Smooth muscle cell (in vitro differentiated cells): ENCODE measurements at regions not wholly inside any gene's neighbourhood (a gene's known extent, or its start where the extent isn't known, plus 50 kb on each side); places are given as distances from the start of the nearest gene placed in this dataset.

Experiments used
- DNase-seq: peaks from one replicate; lab custom pipeline; 2025; ENCODE audit not compliant: unreplicated experiment; lab: John Stamatoyannopoulos, UW
- H2AFZ ChIP-seq: fragments of 200-600 bp; sonication (generic); 2 replicates; pipeline ENCODE4 v1.6.0; 2016; ENCODE audit warnings: antibody characterized with exemption, low read depth, mild to moderate bottlenecking
- H3F3A ChIP-seq: fragments of 200-600 bp; sonication (generic); 2 replicates; pipeline ENCODE4 v1.6.0; 2017; ENCODE audit warnings: antibody characterized with exemption, low read depth
- H3K27ac ChIP-seq: fragments of 200-600 bp; sonication (generic); 2 replicates; pipeline ENCODE4 v1.5.1; 2016; ENCODE audit warnings: low read depth, mild to moderate bottlenecking
- H3K27me3 ChIP-seq: fragments of 200-600 bp; sonication (generic); 2 replicates; pipeline ENCODE4 v1.6.1; 2016; ENCODE audit warnings: low read depth, mild to moderate bottlenecking
- H3K36me3 ChIP-seq: fragments of 200-600 bp; sonication (generic); 2 replicates; pipeline ENCODE4 v1.5.1; 2016; ENCODE audit warnings: low read depth
- H3K4me1 ChIP-seq: fragments of 200-600 bp; sonication (generic); 2 replicates; pipeline ENCODE4 v1.5.1; 2016; ENCODE audit warnings: low read depth
- H3K4me2 ChIP-seq: fragments of 200-600 bp; sonication (generic); 2 replicates; pipeline ENCODE4 v1.6.0; 2016; ENCODE audit warnings: mild to moderate bottlenecking
- H3K4me3 ChIP-seq: fragments of 200-600 bp; sonication (generic); 2 replicates; pipeline ENCODE4 v1.5.1; 2016; ENCODE audit warnings: mild to moderate bottlenecking
- H3K79me2 ChIP-seq: fragments of 200-600 bp; sonication (generic); 2 replicates; pipeline ENCODE4 v1.6.0; 2016; ENCODE audit warnings: low read depth, mild to moderate bottlenecking
- H3K9ac ChIP-seq: fragments of 200-600 bp; sonication (generic); 2 replicates; pipeline ENCODE4 v1.6.0; 2016; ENCODE audit warnings: low read depth
- H3K9me3 ChIP-seq: fragments of 200-600 bp; sonication (generic); replicated peaks from 2 replicates; pipeline ENCODE4 v1.5.1; 2016; ENCODE audit warnings: low read depth
- H4K20me1 ChIP-seq: fragments of 200-600 bp; sonication (generic); 2 replicates; pipeline ENCODE4 v1.6.0; 2016; ENCODE audit warnings: low read depth
- CTCF ChIP-seq: fragments of 200-600 bp; sonication (generic); IDR thresholded peaks from 2 replicates; pipeline ENCODE4 v1.5.1; 2017; ENCODE audit warnings: borderline replicate concordance, mild to moderate bottlenecking, antibody characterized with exemption; ENCODE audit not compliant: insufficient read depth, poor library complexity, severe bottlenecking
- WGBS: methylation state at CpG from one replicate; pipeline ENCODE4 v1.1.7; 2016; ENCODE audit warnings: low lambda C conversion rate; 5-methylcytosine and 5-hydroxymethylcytosine counted together

- Histone ChIP-seq H3K4me1 (peaks cover 4% of the 10 kb centered on the region), H3K4me3 (no peak overlapping the region)
These were observed 133.2 kb upstream of the DPH6 start for GRCh38 chr15:35679186-35679585.

DNA sequence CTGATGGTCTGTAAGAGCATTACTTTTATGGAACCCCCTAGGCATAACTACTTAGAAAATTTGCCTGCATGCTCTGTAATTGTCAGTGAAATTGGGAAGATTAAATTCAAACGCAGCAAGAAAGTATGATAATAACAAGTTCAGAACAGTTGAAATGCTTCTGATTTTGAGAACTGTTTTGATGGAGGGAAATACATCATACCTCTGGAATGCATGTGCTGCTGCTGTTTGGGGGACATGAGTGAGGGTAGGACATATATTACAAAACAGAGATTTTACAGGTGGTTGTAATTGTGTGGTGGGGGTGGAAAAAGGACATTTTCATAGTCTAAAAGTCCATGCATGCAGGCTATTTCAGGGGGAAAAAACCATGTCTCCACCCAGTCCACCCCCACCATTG is 135.0 kb upstream of the DPH6 start:
- Histone ChIP-seq H3K9me3 (no peaks in the 10 kb centered on the region), H3K36me3 (no peaks in the 10 kb centered on the region), H3K27me3 (no peaks in the 10 kb centered on the region), H3K9ac (no peak overlapping the region), H3K27ac (no peak overlapping the region), H3K4me3 (no peak overlapping the region), H3K4me2 (no peak overlapping the region), H3K4me1 (peaks cover 4% of the 10 kb centered on the region), H2AFZ (no peak overlapping the region), H4K20me1 (no peaks in the 10 kb centered on the region), H3F3A (no peaks in the 10 kb centered on the region), H3K79me2 (no peaks in the 10 kb centered on the region)
- 60% methylated on average over 1 of the region's 1 CpG for WGBS
- no peak for TF ChIP-seq CTCF
- no peak for DNase-seq

More at GRCh38 chr15:35679186-35679585, 133.2 kb upstream of the DPH6 start:
- H3K4me2 ChIP-seq = no peak overlapping the region
- no peak for TF ChIP-seq CTCF
- H4K20me1 ChIP-seq = no peaks in the 10 kb centered on the region
- H3K9me3 ChIP-seq = no peaks in the 10 kb centered on the region
- no peak overlapping the region for H3K27ac ChIP-seq
- H2AFZ ChIP-seq = no peak overlapping the region
- no peaks in the 10 kb centered on the region for H3K36me3 ChIP-seq
- no peak overlapping the region for H3K9ac ChIP-seq
- H3K79me2 ChIP-seq = no peaks in the 10 kb centered on the region
- WGBS = 88% methylated on average over 1 of the region's 1 CpG
- H3F3A ChIP-seq = no peaks in the 10 kb centered on the region
- DNase-seq = no peak
- H3K27me3 ChIP-seq = no peaks in the 10 kb centered on the region

- Histone ChIP-seq H4K20me1 (no peaks in the 10 kb centered on the region), H3K4me2 (no peak overlapping the region), H3K36me3 (no peaks in the 10 kb centered on the region), H3K27me3 (no peaks in the 10 kb centered on the region), H3K79me2 (no peaks in the 10 kb centered on the region), H3K4me3 (no peak overlapping the region), H3K9ac (no peak overlapping the region), H2AFZ (peak overlapping the region; percentile 40), H3K9me3 (no peaks in the 10 kb centered on the region), H3F3A (no peaks in the 10 kb centered on the region), H3K27ac (no peak overlapping the region), H3K4me1 (peaks cover 11% of the 10 kb centered on the region)
- no peak for DNase-seq
- TF ChIP-seq CTCF = no peak
- 29% methylated on average over 1 of the region's 1 CpG for WGBS
These were observed 140.4 kb upstream of the DPH6 start for GRCh38 chr15:35686347-35686746.

DNA sequence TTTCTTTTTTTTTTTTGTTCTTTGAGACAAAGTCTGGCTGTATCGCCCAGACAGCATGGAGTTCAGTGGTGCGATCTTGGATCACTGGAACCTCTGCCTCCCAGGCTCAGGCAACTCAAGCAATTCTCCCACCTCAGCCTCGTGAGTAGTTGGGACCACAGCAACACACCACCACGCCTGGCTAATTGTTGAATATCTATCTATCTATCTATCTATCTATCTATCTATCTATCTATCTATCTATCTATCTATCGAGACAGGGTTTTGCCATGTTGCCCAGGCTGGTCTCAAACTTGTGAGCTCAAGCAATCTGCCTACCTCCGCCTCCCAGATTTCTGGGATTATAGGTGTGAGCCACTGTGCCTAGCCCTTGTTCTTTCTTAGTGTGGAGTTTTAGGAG is 143.3 kb upstream of the DPH6 start:
- no peak overlapping the region for H3K4me2 ChIP-seq
- no peaks in the 10 kb centered on the region for H3K36me3 ChIP-seq
- H3F3A ChIP-seq = no peaks in the 10 kb centered on the region
- H4K20me1 ChIP-seq = no peaks in the 10 kb centered on the region
- no peaks in the 10 kb centered on the region for H3K9me3 ChIP-seq
- TF ChIP-seq CTCF = no peak
- H3K4me1 ChIP-seq = peaks cover 8% of the 10 kb centered on the region
- no peak overlapping the region for H3K9ac ChIP-seq
- no peaks in the 10 kb centered on the region for H3K79me2 ChIP-seq
- no peaks in the 10 kb centered on the region for H3K27me3 ChIP-seq
- no peak overlapping the region for H2AFZ ChIP-seq
- no peak overlapping the region for H3K4me3 ChIP-seq
- no peak for DNase-seq
- 98% methylated on average over 6 of the region's 6 CpGs for WGBS
- H3K27ac ChIP-seq = no peak overlapping the region
